ENCODE measurements at regions not wholly inside any gene's neighbourhood (a gene's known extent, or its start where the extent isn't known, plus 50 kb on each side); places are given as distances from the start of the nearest gene placed in this dataset.

DNA sequence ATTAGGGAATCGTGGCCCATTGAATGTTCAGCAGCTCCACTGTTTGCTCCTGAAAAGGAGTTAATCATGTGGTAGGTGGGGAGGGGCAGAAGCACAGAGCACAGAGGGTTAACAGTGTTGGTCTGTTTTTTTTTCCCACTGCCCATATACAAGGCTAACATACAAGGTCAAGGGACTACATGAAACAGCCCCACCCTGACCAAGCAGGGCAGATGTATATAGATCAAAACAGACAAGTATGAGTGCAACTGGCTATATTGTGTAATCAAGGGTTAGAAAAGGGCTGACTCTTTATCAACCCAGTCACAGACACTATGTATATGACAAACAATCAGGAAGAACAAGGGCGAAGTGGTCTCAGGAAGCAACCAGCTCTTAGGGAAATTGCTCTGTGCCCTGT lies 186.6 kb upstream of the CDH11 start:
- TF ChIP-seq, protein P1, sequence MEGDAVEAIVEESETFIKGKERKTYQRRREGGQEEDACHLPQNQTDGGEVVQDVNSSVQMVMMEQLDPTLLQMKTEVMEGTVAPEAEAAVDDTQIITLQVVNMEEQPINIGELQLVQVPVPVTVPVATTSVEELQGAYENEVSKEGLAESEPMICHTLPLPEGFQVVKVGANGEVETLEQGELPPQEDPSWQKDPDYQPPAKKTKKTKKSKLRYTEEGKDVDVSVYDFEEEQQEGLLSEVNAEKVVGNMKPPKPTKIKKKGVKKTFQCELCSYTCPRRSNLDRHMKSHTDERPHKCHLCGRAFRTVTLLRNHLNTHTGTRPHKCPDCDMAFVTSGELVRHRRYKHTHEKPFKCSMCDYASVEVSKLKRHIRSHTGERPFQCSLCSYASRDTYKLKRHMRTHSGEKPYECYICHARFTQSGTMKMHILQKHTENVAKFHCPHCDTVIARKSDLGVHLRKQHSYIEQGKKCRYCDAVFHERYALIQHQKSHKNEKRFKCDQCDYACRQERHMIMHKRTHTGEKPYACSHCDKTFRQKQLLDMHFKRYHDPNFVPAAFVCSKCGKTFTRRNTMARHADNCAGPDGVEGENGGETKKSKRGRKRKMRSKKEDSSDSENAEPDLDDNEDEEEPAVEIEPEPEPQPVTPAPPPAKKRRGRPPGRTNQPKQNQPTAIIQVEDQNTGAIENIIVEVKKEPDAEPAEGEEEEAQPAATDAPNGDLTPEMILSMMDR (IDR thresholded peaks at IDR 0.05), result no peak
- TF ChIP-seq EZH2 (IDR thresholded peaks at IDR 0.05; ENCODE audit: borderline replicate concordance, insufficient read depth, low read depth, low read length, poor library complexity, severe bottlenecking), result no peak
